HG02623 (cell line): ENCODE measurements at regions not wholly inside any gene's neighbourhood (a gene's known extent, or its start where the extent isn't known, plus 50 kb on each side); places are given as distances from the start of the nearest gene placed in this dataset.

ENCODE experiments used
- ATAC-seq: cut with Tn5 transposase; IDR thresholded peaks from one replicate; pipeline ENCODE4 v1.9.1; 2021; ENCODE audit warnings: moderate library complexity; ENCODE audit not compliant: unreplicated experiment

DNA sequence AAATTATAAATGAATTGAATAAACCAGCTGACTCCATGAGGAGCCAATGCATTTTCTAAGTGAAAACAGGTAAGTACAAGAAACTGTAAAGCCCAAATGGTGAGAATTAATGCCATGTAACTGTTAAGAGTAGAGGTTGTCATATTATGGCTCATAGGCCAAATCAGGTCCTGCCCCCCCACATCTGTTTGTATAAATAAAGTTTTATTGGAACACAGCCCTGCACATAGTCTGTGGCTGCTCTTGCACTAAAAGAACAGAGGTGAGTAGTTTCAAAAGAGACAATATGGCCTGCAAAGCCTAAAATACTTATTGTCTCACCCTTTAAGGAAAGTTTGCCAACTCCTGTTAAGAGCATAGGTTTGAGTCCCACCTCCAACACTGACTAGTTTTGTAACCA lies 140.5 kb upstream of the SRRM4 start:
- ATAC-seq, result no peak

DNA sequence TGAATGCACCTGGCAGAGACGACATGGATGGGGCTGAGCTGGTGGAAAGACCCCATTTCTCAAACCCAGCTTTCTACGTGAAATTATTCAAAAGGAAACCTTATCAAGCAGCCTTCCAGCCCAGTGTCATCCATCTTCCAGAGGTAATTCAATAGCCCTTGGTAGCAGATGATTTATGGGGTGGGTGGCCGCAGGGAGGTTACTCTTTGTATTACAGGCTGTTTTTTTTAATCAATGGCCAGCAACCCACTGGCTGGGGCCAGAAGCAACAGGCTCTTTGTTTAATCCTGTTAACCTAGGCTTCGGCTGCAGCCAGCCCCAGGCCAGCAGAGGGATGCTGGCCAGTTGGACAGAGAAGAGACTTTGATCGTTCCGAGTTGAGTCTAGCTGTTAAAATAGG lies 139.8 kb upstream of the SRRM4 start:
- ATAC-seq, result no peak

DNA sequence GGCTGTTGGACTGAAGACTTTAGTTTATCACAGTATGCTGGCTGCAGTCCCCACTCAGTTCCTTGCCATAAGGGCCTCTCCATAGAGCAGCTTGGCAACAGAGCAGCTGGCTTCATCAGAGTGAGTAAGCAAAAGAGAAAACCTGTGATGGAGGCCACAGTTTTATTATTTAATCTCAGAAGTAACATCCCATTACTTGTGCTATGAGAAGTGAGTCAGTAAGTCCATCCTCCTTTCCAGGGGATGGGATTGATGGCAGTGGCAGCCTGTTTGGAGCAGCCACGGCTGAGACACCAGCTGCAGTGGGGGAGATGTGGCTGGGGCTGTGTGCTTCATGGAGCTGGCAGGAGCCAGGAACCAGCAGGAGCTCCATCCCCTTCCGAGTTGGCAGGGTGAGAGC lies 138.5 kb upstream of the SRRM4 start:
- no peak for ATAC-seq

DNA sequence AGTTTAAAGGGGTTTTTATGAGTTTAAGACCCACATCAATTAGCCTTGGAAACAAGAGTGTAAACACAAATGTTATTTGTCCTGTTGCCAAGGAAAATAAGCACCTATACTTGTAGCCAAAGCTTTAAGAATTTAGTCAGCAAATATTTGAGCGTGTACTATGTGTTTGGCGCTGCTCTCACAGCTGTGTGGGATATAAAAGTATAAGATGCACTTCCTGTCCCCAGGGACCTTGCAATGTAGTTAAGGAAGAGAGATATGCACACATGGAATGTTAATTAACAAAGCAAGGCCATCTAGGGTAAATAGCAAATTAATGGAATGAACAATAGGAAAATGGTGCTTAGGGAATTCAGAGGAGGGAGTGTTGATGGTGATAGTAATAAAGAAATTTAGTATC lies 134.9 kb upstream of the SRRM4 start:
- ATAC-seq, result no peak

DNA sequence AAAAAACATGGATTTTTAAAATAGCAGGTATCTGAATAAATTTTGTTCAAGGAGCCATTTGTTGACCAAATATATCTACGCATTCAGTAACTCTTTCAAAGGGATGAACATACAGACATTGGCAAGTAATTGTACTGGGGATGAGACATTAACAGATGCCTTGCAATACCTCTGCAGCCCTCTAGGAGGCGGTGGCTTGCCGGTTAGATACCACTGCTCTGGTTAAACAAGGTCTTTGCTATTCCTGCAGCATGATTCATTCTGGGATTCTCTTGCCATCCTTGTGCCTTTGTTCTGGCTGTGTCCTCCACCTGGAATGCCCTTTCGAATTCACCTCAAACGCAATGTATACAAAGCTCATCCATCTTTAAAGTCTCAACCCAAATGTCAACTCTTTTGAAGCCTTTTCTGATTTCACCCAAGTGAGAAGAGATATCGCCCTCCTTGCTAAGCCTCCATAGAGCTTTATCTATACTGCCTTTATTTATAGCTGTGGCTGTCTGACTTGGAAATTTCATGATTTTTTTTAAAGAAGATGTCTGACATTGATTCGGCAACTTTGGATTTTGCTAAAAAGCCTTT lies 131.0 kb upstream of the SRRM4 start:
- ATAC-seq, result no peak

DNA sequence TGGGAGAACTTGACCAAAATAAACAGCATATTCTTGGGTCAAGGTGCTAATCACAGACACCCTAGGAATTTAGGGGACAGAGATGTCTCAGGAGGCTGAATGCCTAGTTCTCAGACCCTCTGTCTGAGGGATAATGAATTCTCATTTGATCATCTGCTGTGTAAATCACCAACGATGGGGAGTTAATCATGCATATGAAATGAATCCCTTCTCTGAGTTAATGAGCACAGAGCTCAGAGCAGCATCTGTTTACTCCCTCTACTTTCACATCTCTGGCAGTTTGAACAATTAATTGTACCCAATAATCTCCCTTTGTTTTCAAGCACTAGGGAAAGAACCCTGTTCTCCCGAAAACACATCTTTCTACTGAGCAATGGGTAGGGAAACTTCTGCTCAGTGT lies 129.4 kb upstream of the SRRM4 start:
- ATAC-seq, result no peak

DNA sequence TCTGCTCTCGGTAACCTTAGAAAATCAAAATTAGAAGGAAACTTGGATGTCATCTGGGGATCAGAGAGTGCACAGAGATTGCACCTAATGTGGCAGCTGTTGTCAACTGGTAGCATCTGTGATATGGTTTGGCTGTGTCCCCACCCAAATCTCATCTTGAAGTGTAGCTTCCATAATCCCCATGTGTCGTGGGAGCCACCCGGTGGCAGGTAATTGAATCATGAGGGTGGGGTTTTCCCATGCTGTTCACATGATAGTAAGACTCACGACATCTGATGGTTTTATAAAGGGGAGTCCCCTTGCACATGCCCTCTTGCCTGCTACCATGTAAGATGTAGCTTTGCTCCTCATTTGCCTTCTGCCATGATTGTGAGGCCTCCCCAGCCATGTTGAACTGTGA lies 127.7 kb upstream of the SRRM4 start:
- no peak for ATAC-seq

DNA sequence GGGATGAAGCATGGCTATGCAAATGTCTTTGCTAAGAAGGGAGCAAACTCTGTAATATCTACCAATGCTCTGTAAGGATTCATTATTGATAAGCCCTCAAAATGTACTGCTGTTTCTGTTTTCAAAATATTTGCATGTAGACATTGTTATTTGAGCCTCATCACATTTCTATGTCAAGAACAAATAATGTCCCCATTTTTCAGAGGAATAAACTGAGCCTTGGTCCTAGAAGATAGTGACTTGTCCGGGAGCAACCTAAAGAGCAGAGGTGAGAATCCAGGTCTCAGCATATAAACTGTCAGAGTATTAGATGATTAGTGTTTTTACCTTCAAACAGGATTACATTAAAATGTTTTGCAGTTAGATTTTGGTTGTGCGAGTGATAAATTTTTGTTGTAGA lies 125.5 kb upstream of the SRRM4 start:
- ATAC-seq, result no peak

DNA sequence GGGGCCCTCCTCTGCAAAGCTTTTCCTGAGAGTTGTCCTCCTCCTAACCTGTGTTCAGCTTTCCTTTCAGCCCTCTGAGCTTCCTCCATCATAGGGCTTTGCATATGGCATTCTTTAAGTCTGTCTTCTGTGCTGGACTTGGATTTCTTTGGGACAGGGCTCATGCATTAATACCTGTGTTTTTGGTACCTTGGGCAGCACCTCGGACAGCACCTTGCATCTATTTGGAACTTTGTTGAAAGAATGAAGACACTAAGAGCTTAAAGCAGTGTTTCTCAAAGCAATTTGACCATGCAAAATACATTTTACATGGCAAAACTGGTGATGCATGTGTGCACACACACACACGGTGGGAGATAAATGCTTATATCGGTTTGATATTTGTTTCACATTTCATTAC lies 115.0 kb upstream of the SRRM4 start:
- no peak for ATAC-seq

DNA sequence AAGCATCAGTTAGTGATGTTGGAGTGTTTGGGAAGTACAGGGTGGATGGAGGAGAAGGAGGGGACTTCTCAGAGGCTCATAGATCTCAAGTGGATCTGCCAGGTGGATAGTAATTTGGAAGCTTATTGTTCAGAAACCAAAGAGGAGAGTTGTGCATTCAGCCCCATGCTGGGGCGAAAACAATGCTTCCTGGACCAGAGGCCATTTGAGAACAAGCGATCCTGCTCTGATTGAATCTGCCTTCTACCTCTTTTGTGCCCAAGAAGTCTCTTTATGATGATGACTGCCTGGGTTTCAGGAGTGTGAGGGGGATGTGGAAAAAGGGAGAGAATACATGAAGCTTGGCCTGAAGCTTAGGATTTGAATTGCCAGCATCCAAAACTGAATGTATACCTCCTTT lies 110.8 kb upstream of the SRRM4 start:
- ATAC-seq, result no peak

DNA sequence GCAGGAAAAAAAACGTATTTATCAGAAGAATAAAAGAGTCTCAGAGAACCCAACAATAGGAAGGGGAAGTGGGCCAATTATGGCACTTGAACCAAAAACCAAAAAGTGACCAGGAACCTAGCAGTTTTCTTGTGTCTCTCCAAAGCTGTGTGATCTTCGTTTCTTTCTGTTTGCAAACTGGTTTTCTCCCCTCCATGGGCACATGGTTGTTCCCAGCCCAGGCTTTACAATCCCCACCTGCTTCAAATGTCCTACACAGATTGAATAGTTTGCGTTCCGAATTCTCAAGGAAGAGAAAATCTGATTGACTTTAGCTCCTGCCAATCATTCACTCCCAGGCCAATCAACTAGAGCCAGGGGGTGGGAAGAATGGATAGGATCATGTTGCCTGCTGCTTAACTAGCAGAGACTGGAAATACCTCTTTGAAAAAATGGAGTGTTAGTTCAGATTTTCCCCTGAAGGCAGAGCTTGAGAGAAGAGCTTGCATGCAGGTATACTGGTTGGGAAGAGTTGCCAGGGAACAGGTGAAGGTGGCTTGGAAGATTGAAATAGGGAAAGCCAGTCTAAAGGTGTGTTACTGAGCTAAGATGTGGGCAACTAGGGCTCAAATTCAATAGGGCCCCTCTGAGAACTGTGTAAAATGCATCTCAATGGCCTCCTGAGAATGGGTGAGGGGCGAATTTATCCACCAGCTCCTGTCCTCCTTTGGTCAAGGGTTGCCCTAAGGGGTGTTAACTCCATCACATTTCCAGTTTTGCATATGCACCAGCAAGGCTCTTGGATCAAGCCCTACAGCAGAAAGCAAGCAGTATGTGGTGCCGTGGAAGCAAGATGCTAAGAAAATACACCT lies 106.4 kb upstream of the SRRM4 start:
- no peak for ATAC-seq

DNA sequence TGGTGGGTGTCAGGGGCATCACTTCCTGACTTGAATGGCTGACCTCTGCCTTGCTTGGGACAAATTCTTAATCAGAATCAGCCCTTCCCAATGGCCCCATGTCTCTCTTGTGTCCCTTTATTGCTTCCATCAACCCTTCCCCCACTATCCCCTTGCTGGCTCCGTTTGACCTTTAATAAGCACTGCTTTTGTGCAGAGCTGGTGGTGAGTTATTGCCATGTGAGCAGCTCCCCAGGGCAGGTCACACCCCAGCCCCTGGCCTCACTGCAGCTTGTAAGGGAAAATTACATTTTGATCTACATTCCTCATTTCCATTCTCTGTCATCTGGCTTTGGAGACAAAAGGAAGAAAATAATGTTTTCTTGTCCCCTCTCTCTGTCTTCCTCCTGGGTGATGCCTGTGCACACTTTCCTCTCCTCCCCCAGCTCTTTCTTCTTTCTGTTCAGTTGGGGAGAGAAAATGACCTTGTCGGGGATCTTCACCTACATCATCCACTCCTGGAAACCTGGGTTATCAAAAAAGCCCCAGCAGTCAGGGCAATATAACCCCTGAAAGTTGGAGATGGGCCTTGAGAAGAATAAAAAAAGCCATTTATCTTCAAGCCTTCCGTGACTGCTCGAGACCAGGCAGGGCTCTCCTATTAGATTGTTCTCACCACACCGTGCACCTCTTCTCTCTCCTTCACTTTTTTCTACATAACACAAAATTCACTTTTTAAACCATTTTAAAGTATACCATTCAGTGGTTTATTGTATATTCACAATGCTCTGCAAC lies 100.4 kb upstream of the SRRM4 start:
- ATAC-seq, result no peak

DNA sequence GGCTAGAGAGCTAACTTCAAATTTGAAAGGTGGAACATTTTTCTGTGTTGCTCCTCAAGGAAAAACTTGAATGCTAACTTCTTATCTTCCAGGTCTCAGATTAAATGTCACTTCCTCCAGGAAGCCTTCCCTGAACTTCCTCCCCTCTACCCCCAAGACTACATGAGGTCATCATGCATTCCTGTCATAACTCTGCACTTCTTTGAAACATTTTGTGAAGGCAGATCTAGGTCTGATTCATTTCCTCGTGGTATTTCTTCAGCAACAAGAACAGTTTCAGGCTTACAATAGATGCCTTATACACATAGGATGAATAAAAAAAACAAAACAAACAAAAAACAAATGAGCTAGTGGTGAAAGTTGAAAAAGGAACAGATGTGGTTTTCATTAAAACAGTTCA lies 97.1 kb upstream of the SRRM4 start:
- no peak for ATAC-seq

DNA sequence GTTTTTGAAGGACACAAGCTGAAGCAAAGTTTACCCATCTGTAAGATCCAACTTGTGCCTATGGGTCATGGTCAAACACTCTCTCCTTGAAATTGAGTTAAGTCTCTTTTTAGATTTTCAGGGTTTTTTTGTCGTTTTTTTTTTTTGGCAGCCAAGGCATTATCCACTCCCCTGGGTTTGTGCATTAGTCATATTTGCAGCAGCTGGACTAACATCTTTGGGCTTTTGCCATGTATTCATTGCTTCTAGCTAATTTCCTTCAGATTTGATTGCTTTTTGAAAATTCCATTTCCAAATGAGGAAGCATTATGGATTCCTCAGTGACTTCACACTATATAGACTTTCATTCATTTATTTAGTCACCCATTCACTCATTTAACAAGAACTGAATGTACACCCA lies 80.3 kb upstream of the SRRM4 start:
- no peak for ATAC-seq

DNA sequence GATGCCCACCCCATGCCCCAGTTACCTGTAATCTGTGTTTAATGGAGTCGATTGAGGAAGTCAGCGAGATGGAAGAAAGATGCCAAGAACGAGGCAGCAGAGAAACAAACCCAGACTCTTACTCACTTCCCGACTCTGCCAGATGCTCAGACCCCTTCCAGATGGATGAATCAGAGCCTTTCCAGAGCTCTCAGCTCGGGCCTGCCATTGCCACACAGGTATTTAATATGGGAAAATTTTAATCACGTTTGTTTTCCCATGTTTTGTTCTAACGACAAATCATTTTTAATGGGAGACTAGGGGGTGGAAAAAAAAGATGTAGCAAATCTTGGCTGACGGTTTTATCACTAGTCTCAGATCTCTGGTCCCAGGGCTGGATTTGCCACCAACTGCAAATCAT lies 72.5 kb upstream of the SRRM4 start:
- ATAC-seq, result no peak

DNA sequence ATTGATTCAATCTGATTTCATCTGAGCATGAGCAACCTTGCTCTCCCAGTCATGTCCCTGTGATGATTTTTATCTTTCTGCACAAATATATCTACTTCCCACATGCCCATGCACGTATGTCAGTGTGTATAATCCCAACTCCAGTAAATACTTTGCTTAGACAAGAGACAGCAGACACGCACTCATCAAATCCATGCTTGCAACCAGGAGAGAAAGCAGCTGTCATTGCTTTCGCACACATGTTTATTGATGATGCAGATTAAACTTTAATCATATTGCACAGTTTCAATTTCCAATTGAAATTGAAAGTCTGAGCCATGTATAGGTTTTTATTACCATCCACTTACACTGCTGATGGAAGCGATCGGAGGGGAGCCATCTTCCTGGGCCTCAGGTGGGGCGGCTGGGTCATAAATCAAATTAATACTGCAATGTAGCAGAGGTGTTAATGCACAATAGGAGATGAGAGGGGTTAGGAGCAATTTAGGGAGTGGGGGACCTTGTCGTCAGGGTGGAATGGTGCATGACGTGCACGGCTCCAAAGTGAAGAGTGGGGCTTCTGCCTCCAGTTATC lies 68.6 kb upstream of the SRRM4 start:
- ATAC-seq, result no peak

DNA sequence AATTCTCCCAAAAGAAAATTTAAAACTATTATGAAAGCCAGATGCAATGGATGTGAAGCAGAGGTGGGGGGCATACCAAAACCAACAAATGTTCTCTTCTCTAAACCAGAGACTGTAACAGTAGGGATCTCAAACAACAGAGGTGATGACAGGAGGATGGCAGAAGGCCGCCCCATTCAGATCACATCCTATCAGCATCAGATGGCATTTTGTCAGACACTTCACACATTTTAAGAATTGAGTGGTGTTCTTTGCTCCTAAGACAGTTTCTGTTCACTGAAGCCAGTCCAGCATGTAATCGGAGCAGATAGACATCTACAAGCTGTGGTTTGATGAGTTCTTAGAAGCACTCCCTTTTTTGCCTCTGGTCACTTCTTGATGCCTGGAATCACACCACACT lies 59.6 kb upstream of the SRRM4 start:
- no peak for ATAC-seq

DNA sequence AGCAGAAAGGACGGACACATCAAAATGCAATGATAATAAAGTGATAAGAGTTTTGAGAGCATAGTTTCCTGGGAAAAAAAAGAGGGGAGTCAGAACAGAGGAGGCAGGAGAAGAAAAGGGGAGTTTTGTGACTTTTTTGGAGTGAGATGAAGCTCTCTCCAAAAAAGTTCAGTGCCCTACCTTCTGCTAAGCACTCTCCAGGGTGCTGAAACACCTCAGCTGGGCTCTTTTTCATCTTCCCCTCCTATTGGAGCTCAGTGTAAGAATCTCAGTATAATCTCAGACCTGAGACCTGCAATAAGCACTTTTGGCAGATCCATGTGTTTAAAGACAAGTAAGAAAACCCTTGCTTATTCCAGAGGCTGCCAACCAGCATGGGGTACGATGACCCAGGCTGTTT lies 58.9 kb upstream of the SRRM4 start:
- ATAC-seq, result no peak

DNA sequence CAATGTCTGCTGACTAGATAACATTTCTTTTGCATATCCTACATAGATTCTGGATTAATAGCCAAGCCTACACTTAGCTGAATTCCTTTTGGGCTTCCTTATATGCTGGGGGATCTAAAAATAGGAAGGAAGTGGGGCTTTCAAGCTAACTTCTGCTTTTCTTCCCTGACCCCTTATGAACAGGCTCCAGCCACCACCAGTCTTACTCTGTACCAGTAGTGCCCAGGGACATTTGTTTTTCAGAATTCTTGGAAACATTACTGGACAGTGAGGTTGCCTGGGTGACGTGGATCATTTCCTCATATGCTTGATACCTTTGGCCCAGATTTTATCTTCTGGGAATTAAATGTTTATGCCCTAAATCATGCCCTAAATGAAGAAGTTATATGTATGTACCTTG lies 55.9 kb upstream of the SRRM4 start:
- ATAC-seq, result no peak

DNA sequence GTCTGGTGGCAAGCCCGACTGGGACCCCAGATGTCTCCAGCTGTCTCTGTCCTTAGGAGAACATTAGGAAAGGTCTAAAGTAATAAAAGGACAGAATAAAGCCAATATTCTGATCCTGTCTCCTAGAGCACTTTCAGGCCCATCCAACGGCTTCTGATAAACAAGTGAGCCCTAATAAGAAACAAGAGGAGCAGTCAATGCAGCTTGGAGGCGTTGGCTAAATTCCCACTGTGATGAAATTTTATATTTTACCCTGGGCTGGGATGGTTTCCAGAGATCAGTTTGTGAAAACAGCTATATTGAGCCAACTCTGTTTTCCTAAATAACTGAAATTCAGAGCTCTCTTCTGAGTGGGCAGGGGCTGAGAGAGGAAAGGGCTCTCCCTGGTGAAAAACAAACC lies 55.5 kb upstream of the SRRM4 start:
- ATAC-seq, result no peak
